ENCODE measurements at regions not wholly inside any gene's neighbourhood (a gene's known extent, or its start where the extent isn't known, plus 50 kb on each side); places are given as distances from the start of the nearest gene placed in this dataset.
A peak's percentile ranks its signal among the peaks of the same experiment; 100 is the strongest.

- H3K9me3 ChIP-seq (ENCODE audit: severe bottlenecking): no peaks in the 10 kb centered on the region
- no peak for ATAC-seq (ENCODE audit: low read depth)
- TF ChIP-seq, protein P1, sequence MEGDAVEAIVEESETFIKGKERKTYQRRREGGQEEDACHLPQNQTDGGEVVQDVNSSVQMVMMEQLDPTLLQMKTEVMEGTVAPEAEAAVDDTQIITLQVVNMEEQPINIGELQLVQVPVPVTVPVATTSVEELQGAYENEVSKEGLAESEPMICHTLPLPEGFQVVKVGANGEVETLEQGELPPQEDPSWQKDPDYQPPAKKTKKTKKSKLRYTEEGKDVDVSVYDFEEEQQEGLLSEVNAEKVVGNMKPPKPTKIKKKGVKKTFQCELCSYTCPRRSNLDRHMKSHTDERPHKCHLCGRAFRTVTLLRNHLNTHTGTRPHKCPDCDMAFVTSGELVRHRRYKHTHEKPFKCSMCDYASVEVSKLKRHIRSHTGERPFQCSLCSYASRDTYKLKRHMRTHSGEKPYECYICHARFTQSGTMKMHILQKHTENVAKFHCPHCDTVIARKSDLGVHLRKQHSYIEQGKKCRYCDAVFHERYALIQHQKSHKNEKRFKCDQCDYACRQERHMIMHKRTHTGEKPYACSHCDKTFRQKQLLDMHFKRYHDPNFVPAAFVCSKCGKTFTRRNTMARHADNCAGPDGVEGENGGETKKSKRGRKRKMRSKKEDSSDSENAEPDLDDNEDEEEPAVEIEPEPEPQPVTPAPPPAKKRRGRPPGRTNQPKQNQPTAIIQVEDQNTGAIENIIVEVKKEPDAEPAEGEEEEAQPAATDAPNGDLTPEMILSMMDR (IDR thresholded peaks at IDR 0.05; ENCODE audit: poor library complexity, severe bottlenecking): no peak
These were observed 169.3 kb downstream of the ZBTB18 start for GRCh38 chr1:244220410-244220809.

GRCh38 chr1:244221991-244222390 lies 170.9 kb downstream of the ZBTB18 start:
- no peak for DNase-seq (ENCODE audit: low spot score)
- Histone ChIP-seq H3K4me1 (ENCODE audit: insufficient read depth, poor library complexity, severe bottlenecking) (peaks cover 7% of the 10 kb centered on the region), H3K4me3 (ENCODE audit: severe bottlenecking) (no peak overlapping the region), H3K9me3 (ENCODE audit: severe bottlenecking) (no peaks in the 10 kb centered on the region), H3K27ac (ENCODE audit: poor library complexity, severe bottlenecking) (no peak overlapping the region), H3K27me3 (ENCODE audit: insufficient read depth, poor library complexity, severe bottlenecking) (no peaks in the 10 kb centered on the region), H3K36me3 (ENCODE audit: low read depth) (no peaks in the 10 kb centered on the region)
- TF ChIP-seq, protein P1 (IDR thresholded peaks at IDR 0.05; ENCODE audit: poor library complexity, severe bottlenecking): no peak
- ATAC-seq (ENCODE audit: low read depth): no peak

More at GRCh38 chr1:244220410-244220809, 169.3 kb downstream of the ZBTB18 start:
- no peaks in the 10 kb centered on the region for H3K4me1 ChIP-seq (ENCODE audit: insufficient read depth, poor library complexity, severe bottlenecking)
- H3K36me3 ChIP-seq (ENCODE audit: low read depth): no peaks in the 10 kb centered on the region
- H3K27ac ChIP-seq (ENCODE audit: poor library complexity, severe bottlenecking): no peak overlapping the region
- no peak for DNase-seq (ENCODE audit: low spot score)
- H3K27me3 ChIP-seq (ENCODE audit: insufficient read depth, poor library complexity, severe bottlenecking): no peaks in the 10 kb centered on the region
- no peak overlapping the region for H3K4me3 ChIP-seq (ENCODE audit: severe bottlenecking)

- H3K36me3 ChIP-seq (ENCODE audit: low read depth): no peaks in the 10 kb centered on the region
These were observed 173.7 kb downstream of the ZBTB18 start for GRCh38 chr1:244224487-244225430.

GRCh38 chr1:244226435-244226834 lies 175.4 kb downstream of the ZBTB18 start:
- no peaks in the 10 kb centered on the region for H3K27me3 ChIP-seq (ENCODE audit: insufficient read depth, poor library complexity, severe bottlenecking)
- no peaks in the 10 kb centered on the region for H3K36me3 ChIP-seq (ENCODE audit: low read depth)
- H3K4me3 ChIP-seq (ENCODE audit: severe bottlenecking): no peak overlapping the region
- DNase-seq (ENCODE audit: low spot score): no peak
- H3K4me1 ChIP-seq (ENCODE audit: insufficient read depth, poor library complexity, severe bottlenecking): peaks cover 7% of the 10 kb centered on the region
- peak; percentile 86 for ATAC-seq (ENCODE audit: low read depth)
- no peaks in the 10 kb centered on the region for H3K9me3 ChIP-seq (ENCODE audit: severe bottlenecking)
- no peak overlapping the region for H3K27ac ChIP-seq (ENCODE audit: poor library complexity, severe bottlenecking)
- TF ChIP-seq, protein P1 (IDR thresholded peaks at IDR 0.05; ENCODE audit: poor library complexity, severe bottlenecking): no peak

More at GRCh38 chr1:244224487-244225430, 173.7 kb downstream of the ZBTB18 start:
- Histone ChIP-seq H3K9me3 (ENCODE audit: severe bottlenecking) (no peaks in the 10 kb centered on the region), H3K27me3 (ENCODE audit: insufficient read depth, poor library complexity, severe bottlenecking) (no peaks in the 10 kb centered on the region), H3K4me3 (ENCODE audit: severe bottlenecking) (no peak overlapping the region), H3K27ac (ENCODE audit: poor library complexity, severe bottlenecking) (no peak overlapping the region), H3K4me1 (ENCODE audit: insufficient read depth, poor library complexity, severe bottlenecking) (peaks cover 7% of the 10 kb centered on the region)
- DNase-seq (ENCODE audit: low spot score): no peak
- TF ChIP-seq, protein P1 (IDR thresholded peaks at IDR 0.05; ENCODE audit: poor library complexity, severe bottlenecking): no peak
- no peak for ATAC-seq (ENCODE audit: low read depth)

GRCh38 chr1:244230470-244230869 lies 179.4 kb downstream of the ZBTB18 start:
- no peak for ATAC-seq (ENCODE audit: low read depth)
- Histone ChIP-seq H3K4me3 (ENCODE audit: severe bottlenecking) (no peak overlapping the region), H3K27ac (ENCODE audit: poor library complexity, severe bottlenecking) (no peak overlapping the region), H3K27me3 (ENCODE audit: insufficient read depth, poor library complexity, severe bottlenecking) (no peaks in the 10 kb centered on the region), H3K9me3 (ENCODE audit: severe bottlenecking) (no peaks in the 10 kb centered on the region), H3K4me1 (ENCODE audit: insufficient read depth, poor library complexity, severe bottlenecking) (peaks cover 7% of the 10 kb centered on the region), H3K36me3 (ENCODE audit: low read depth) (no peaks in the 10 kb centered on the region)
- DNase-seq (ENCODE audit: low spot score): no peak
- TF ChIP-seq, protein P1 (IDR thresholded peaks at IDR 0.05; ENCODE audit: poor library complexity, severe bottlenecking): no peak

All from RWPE2 (cell line).